Calu3 (cell line): ENCODE measurements at regions not wholly inside any gene's neighbourhood (a gene's known extent, or its start where the extent isn't known, plus 50 kb on each side); places are given as distances from the start of the nearest gene placed in this dataset.

Source experiments
- BruUV-seq: library from RNA; stranded (reverse); fragments of 400-500 nt; replicated peaks from 2 replicates; lab custom pipeline; 2021; lab: Mats Ljungman, UMichigan
- CTCF ChIA-PET: fragments of 300-600 bp; sonication (Branson Sonifier 250); formaldehyde crosslinking; loops from one replicate; lab custom pipeline; 2022; ENCODE audit warnings: antibody characterized with exemption; lab: Charles Lee
- DNase-seq: peaks from one replicate; pipeline ENCODE4 v3.0.0; 2022
- H3K27ac Mint-ChIP-seq: one replicate; pipeline ENCODE4 v1.8.0; 2022; ENCODE audit warnings: mixed read lengths; ENCODE audit not compliant: unreplicated experiment
- H3K27me3 Mint-ChIP-seq: one replicate; pipeline ENCODE4 v1.8.0; 2022; ENCODE audit warnings: mixed read lengths; ENCODE audit not compliant: unreplicated experiment
- H3K36me3 Mint-ChIP-seq: one replicate; pipeline ENCODE4 v1.8.0; 2022; ENCODE audit warnings: mild to moderate bottlenecking, moderate library complexity, mixed read lengths; ENCODE audit not compliant: insufficient read depth, unreplicated experiment
- H3K4me1 Mint-ChIP-seq: one replicate; pipeline ENCODE4 v1.8.0; 2022; ENCODE audit warnings: mild to moderate bottlenecking, low read depth, mixed read lengths; ENCODE audit not compliant: unreplicated experiment
- H3K4me3 Mint-ChIP-seq: one replicate; pipeline ENCODE4 v1.8.0; 2022; ENCODE audit warnings: mild to moderate bottlenecking, low read depth, moderate library complexity, mixed read lengths; ENCODE audit not compliant: unreplicated experiment
- H3K9me3 Mint-ChIP-seq: one replicate; pipeline ENCODE4 v1.8.0; 2022; ENCODE audit warnings: low read depth, mixed read lengths; ENCODE audit not compliant: unreplicated experiment
- intact Hi-C: fragments of 100-400 bp; cut with micrococcal nuclease; formaldehyde crosslinking; loops from one replicate; pipeline ENCODE4 v1.10.0; 2022; ENCODE audit not compliant: unreplicated experiment
- TF ChIP-seq, protein P1 (sequence below): fragments of 200-600 bp; IDR thresholded peaks from one replicate; pipeline ENCODE4 v1.8.0; 2022; ENCODE audit warnings: antibody characterized with exemption; ENCODE audit not compliant: unreplicated experiment

DNA sequence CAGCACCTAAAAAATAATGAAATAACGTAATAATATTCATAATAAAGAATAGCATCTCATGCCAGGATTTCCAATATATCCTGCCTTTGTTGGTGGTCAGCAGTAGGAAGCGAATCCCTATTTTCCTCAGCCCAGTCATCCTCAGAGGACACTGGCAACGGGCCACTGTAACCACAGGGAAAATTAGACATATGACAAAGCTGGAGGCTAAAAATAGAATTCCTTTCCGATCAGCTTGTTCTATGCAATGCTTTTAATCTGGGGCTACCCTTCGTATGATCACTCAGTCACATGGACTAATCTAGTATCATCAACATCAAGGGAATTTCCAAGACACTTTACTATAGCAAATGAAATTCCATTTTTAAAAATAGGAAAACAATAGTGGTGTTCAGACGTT is 246.9 kb upstream of the KCNJ16 start:
- TF ChIP-seq, protein P1, sequence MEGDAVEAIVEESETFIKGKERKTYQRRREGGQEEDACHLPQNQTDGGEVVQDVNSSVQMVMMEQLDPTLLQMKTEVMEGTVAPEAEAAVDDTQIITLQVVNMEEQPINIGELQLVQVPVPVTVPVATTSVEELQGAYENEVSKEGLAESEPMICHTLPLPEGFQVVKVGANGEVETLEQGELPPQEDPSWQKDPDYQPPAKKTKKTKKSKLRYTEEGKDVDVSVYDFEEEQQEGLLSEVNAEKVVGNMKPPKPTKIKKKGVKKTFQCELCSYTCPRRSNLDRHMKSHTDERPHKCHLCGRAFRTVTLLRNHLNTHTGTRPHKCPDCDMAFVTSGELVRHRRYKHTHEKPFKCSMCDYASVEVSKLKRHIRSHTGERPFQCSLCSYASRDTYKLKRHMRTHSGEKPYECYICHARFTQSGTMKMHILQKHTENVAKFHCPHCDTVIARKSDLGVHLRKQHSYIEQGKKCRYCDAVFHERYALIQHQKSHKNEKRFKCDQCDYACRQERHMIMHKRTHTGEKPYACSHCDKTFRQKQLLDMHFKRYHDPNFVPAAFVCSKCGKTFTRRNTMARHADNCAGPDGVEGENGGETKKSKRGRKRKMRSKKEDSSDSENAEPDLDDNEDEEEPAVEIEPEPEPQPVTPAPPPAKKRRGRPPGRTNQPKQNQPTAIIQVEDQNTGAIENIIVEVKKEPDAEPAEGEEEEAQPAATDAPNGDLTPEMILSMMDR, result no peak
- Mint-ChIP-seq H3K4me3 (no peak overlapping the region), H3K36me3 (no peaks in the 10 kb centered on the region), H3K27ac (no peak overlapping the region), H3K27me3 (no peaks in the 10 kb centered on the region), H3K4me1 (no peaks in the 10 kb centered on the region), H3K9me3 (peaks cover 15% of the 10 kb centered on the region)
- DNase-seq, result no peak
- CTCF ChIA-PET, result no interaction called here
- BruUV-seq, result no TSS peak
- intact Hi-C loops, result no loop called here

DNA sequence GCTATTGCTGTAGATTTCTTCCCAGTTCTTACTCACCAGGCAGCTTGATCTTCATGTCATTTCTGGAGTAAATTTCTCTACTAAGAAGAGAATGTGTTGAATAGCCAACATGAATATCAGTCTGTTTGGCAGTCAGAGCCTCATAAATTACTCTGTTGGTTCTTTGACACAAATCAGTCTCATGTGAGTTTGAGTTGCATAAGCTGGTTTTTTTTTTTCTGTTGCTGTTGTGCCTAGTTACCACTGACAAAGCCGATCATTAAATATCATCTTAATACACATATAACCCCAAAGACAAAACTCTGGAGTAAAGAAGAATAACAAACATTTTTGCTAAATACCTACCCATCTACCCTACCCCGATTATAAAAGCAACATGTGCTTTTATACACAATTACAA is 240.5 kb upstream of the KCNJ16 start:
- Mint-ChIP-seq H3K36me3 (no peaks in the 10 kb centered on the region), H3K4me3 (no peak overlapping the region), H3K27ac (no peak overlapping the region), H3K9me3 (peaks cover 8% of the 10 kb centered on the region), H3K4me1 (no peaks in the 10 kb centered on the region), H3K27me3 (no peaks in the 10 kb centered on the region)
- intact Hi-C loops, result no loop called here
- BruUV-seq, result no TSS peak
- no peak for DNase-seq
- CTCF ChIA-PET, result no interaction called here
- TF ChIP-seq, protein P1, result no peak

DNA sequence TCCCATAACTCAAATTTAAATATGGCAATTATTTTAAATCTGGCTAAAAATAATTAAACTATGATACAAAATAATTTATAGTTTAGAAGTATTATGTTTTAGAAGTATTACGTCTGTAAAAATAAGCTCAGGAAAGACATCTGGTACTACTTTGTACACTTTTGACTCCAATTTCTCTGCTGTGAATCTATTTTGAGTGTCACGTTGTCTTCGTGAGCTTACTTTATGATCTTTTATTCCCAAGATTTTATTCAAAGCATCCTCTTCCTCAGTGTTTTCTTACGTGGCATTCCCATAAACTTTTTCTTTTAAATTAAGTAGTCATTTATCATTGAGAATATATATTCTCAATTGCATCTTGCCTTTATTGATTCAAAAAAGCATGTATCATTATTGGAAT is 223.3 kb upstream of the KCNJ16 start:
- TF ChIP-seq, protein P1, result no peak
- DNase-seq, result no peak
- Mint-ChIP-seq H3K4me1 (no peaks in the 10 kb centered on the region), H3K27ac (no peak overlapping the region), H3K9me3 (peaks cover 8% of the 10 kb centered on the region), H3K27me3 (no peaks in the 10 kb centered on the region), H3K36me3 (no peaks in the 10 kb centered on the region), H3K4me3 (no peak overlapping the region)
- intact Hi-C loops, result no loop called here
- CTCF ChIA-PET, result no interaction called here
- BruUV-seq, result no TSS peak

DNA sequence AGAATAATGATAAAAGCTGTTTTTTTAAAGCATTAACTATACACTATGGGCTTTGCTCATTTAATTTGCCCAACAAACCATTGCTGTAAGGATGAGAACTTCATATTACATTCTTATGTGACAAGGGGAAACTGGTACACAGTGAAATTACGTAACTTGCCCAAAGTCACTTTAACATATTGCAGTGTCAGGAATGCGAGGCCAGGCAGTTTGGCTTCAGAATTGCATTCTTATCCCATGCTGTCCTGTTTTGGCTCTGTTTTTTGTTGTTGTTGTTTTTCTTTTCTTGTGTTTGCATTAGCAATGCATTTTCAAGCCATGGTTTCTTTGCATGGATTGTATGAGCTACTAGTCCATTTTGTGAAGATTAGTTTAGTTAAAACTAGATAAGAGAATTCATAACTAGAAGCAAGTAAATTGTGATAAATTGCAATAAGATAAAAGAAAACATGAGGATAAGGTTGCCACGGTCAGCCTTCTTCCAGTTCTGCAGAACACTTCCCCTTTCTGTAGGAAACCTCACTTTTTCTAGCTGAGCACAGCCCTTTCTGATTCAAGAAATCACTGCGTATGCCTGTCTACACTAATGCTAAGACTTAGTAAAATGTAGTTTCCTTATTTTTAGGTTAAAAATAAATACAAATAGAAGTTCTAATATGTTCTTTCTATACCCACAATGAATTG is 221.3 kb upstream of the KCNJ16 start:
- Mint-ChIP-seq H3K4me3 (no peak overlapping the region), H3K27ac (no peak overlapping the region), H3K4me1 (no peaks in the 10 kb centered on the region), H3K9me3 (peaks cover 11% of the 10 kb centered on the region), H3K36me3 (no peaks in the 10 kb centered on the region), H3K27me3 (no peaks in the 10 kb centered on the region)
- TF ChIP-seq, protein P1, result no peak
- no peak for DNase-seq
- no TSS peak for BruUV-seq
- CTCF ChIA-PET, result no interaction called here
- intact Hi-C loops, result no loop called here
